ENCODE measurements at regions not wholly inside any gene's neighbourhood (a gene's known extent, or its start where the extent isn't known, plus 50 kb on each side); places are given as distances from the start of the nearest gene placed in this dataset.
A peak's percentile ranks its signal among the peaks of the same experiment; 100 is the strongest.

DNA sequence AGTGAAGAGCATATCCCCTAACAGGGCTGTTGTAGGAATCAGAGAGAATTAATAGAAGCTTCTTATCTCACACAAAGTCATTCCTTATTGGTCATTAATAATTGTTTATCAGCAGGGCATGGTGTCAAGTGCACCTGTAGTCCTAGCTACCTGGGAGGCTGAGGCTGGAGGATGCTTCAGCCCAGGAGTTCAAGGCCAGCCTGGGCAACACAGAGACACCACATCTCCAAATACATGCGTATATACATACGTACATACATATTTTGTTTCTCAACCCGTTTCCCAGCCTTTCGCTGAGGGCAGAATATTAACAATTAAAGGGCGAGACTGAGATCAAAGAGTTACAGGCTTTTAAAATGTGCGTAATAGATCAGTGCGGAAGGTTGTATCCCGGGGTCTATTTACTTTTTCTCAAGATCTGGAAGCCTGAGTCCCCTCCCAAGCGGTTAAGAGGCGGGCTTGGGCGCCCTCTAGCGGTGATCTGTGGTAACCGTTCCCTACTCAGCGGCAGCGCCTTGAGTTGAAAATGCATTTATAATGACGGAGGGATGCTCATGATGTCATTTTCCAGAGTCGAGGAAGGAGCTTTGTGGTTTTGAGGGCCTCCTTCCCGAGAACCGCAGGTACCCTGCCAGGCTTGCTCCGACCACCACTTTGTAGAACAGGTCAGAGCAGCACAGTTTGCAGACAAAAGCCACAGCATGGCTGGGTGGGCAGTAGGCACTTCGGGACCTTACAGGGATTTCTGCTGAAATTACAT, 169.6 kb upstream of the GPR12 start:
- TF ChIP-seq, protein P1, sequence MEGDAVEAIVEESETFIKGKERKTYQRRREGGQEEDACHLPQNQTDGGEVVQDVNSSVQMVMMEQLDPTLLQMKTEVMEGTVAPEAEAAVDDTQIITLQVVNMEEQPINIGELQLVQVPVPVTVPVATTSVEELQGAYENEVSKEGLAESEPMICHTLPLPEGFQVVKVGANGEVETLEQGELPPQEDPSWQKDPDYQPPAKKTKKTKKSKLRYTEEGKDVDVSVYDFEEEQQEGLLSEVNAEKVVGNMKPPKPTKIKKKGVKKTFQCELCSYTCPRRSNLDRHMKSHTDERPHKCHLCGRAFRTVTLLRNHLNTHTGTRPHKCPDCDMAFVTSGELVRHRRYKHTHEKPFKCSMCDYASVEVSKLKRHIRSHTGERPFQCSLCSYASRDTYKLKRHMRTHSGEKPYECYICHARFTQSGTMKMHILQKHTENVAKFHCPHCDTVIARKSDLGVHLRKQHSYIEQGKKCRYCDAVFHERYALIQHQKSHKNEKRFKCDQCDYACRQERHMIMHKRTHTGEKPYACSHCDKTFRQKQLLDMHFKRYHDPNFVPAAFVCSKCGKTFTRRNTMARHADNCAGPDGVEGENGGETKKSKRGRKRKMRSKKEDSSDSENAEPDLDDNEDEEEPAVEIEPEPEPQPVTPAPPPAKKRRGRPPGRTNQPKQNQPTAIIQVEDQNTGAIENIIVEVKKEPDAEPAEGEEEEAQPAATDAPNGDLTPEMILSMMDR (IDR thresholded peaks at IDR 0.05; ENCODE audit: extremely low read depth, missing control alignments) = peak; percentile 94

DNA sequence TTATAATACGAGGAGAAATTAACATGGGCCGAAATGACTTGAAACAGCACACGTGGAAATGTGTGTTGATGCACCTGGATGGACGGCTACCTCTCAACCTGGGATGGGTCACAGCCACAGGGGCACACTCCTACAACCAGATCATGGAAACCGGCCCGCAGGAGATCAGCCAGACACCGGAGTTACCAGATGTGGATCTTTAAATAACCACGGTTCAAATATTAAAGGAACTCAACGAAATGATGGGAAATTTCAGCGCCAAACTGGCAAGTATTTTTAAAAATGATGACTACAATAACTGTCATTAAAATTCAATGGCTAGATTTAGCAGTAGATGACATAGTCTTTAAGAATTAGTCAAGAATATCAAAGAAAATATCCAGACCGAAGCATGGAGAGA, 166.9 kb upstream of the GPR12 start:
- DNase-seq (ENCODE audit: low spot score) = no peak
- TF ChIP-seq, protein P1 (IDR thresholded peaks at IDR 0.05; ENCODE audit: extremely low read depth, missing control alignments) = no peak

More for the DNA sequence above, 169.6 kb upstream of the GPR12 start:
- DNase-seq (ENCODE audit: low spot score) = peak; percentile 76

DNA sequence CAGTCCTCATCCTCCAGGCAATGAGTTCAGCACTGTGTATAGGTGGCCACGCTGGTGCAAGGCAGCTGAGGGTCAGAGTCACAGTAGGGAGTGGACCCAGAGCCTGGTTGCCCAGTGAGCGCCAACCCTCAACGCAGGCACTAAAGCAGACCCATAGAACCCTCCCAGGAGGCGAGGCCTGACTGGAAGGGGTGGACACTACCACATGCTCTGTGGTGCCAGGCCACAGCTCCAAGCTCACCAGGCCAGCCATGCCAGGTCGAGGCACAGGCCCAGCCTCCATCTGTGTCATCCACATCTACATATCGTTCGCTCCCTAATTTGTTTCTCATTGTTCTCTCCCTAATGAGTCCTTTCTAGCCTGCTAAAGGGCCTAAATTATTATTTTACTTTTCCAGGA, 165.8 kb upstream of the GPR12 start:
- TF ChIP-seq, protein P1 (IDR thresholded peaks at IDR 0.05; ENCODE audit: extremely low read depth, missing control alignments) = no peak
- no peak for DNase-seq (ENCODE audit: low spot score)

DNA sequence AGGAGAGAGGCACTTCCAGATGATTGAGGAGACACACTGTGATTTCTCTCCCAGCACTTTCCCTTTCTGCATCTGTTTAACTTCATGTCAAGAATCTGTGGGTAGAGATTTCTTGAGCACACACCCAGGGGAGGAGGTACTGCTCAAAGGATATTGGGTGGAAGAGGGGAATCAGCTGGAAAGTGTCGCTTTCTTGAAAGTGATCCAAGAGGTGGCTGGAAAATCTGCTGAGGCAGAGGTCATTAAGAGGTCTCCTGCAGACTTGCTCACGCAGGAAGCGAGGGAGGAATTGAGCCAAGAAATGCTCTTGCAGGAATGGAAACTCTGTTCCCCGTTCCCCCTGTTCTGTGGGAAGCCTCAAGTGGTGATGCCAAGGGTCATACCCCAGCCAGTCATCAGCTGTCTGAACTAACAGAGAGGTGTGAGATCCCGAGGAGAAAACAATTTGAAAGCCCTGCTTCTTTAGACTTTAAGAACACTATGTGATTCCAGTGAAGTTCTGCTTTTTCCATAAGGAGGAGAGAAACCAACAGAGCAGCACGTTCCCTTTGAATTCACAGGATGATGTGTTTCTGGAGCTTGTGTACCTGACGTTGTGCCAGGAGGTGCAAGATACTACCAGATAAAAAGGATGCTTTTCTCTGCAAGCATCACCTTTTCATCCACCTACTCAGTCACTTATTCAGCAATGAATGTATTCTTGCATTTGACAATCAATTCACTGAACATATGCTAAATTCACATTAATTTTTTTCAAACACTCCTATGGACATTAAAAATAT, 163.4 kb upstream of the GPR12 start:
- DNase-seq (ENCODE audit: low spot score) = no peak
- TF ChIP-seq, protein P1 (IDR thresholded peaks at IDR 0.05; ENCODE audit: extremely low read depth, missing control alignments) = no peak

DNA sequence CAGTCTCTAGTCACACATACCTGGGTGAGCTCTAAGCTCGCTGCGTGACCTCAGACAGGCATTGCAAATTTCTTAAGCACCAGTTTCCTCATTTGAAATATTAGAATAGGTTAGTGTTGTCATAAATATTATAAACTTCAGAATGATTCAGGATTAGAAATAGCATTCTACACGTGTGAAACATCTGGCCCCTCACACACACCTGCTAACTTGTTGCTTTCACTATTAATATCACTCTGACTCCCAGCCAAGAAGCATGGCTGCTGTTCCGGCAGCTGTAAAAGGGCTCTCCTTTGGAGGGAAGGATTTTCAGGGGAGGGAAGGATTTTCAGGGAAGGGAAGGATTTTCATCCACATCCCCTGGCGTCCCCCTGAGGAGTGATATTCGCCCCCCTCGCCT, 161.3 kb upstream of the GPR12 start:
- TF ChIP-seq, protein P1 (IDR thresholded peaks at IDR 0.05; ENCODE audit: extremely low read depth, missing control alignments) = no peak
- no peak for DNase-seq (ENCODE audit: low spot score)

DNA sequence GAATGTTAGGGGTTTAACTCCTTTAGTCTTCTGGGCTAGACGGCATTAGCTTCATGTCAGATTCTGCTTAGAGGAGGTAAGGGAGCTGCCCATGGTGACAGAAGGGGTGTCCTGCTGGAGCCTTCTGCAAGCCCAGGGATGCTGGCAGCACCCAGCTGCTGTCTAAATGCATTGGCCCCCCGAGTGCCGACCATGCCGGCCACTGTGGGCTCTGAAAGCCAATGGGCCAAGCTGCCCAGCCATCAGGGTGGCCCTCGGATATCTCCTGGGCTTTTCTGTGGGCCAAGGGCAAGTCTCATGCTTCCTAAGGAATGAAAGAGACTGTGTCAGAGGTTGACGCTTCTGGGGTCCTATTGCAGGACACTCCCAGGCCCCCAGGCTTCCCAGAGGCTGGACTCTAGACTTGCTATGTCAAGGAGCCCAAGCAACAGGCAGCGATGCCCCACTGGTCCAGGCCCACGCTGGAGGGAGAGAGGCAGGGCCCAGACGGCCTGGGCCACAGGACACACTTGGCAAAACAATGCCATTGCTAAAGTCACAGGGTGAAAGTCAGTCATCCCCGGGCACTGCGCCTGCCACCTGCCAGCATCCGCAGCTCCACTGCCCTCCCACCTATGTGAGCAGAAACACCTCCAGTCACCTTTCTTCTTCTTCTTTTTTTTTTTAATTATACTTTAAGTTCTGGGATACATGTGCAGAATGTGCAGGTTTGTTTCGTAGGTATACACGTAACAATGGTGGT, 160.2 kb upstream of the GPR12 start:
- TF ChIP-seq, protein P1 (IDR thresholded peaks at IDR 0.05; ENCODE audit: extremely low read depth, missing control alignments) = no peak
- no peak for DNase-seq (ENCODE audit: low spot score)

Measured in GM20000 (cell line).